Endothelial cell of umbilical vein (primary cell): ENCODE measurements at regions not wholly inside any gene's neighbourhood (a gene's known extent, or its start where the extent isn't known, plus 50 kb on each side); places are given as distances from the start of the nearest gene placed in this dataset.

ENCODE experiments used
- BruUV-seq: library from RNA; stranded (reverse); fragments of 400-500 nt; replicated peaks from 2 replicates; lab custom pipeline; 2021; lab: Mats Ljungman, UMichigan
- CTCF ChIA-PET: fragments of 300-600, 350-600 bp; sonication (Branson Sonifier 250); formaldehyde crosslinking; loops from one replicate; lab custom pipeline; 2021; ENCODE audit warnings: antibody characterized with exemption, inconsistent platforms; lab: Charles Lee
- POLR2A ChIA-PET: fragments of 300-600, 350-600 bp; sonication (Branson Sonifier 250); formaldehyde crosslinking; loops from one replicate; lab custom pipeline; 2021; ENCODE audit warnings: antibody characterized with exemption, inconsistent platforms; lab: Charles Lee
- DNase-seq: peaks from one replicate; pipeline ENCODE4 v3.0.0-alpha.2; 2011; ENCODE audit warnings: low read depth, low spot score
- FAIRE-seq: peaks from 2 replicates; lab custom pipeline; 2011; peaks lifted over from hg19 to GRCh38; lab: Jason Lieb, UNC
- H2AFZ ChIP-seq: 2 replicates; pipeline ENCODE4 v1.6.0; 2012; ENCODE audit warnings: low read depth, low read length, control low read depth, inconsistent platforms
- H3K27ac ChIP-seq: 2 replicates; pipeline ENCODE4 v1.5.1; 2011; ENCODE audit warnings: low read depth, mild to moderate bottlenecking, control low read depth, low read length, moderate library complexity; ENCODE audit not compliant: insufficient read depth
- H3K27me3 ChIP-seq, 2 experiments: 2 replicates each; pipeline versions ENCODE4 v1.6.0 to v1.6.1; 2011; ENCODE audit warnings: low read length in 2 of 2, mixed read lengths in 1 of 2; ENCODE audit not compliant: control insufficient read depth in 2 of 2, insufficient read depth in 2 of 2
- H3K36me3 ChIP-seq, 2 experiments: 2 replicates in 1 of 2; 3 replicates in 1 of 2; pipeline ENCODE4 v1.5.1; 2011; ENCODE audit warnings: low read length in 2 of 2, mild to moderate bottlenecking in 1 of 2, moderate library complexity in 1 of 2; ENCODE audit not compliant: control insufficient read depth in 2 of 2, insufficient read depth in 2 of 2; ENCODE audit errors: extremely low read depth in 1 of 2
- H3K4me1 ChIP-seq: 3 replicates; pipeline ENCODE4 v1.5.1; 2011; ENCODE audit warnings: mild to moderate bottlenecking, low read length; ENCODE audit not compliant: control insufficient read depth, insufficient read depth; ENCODE audit errors: extremely low read depth
- H3K4me2 ChIP-seq: 2 replicates; pipeline ENCODE4 v1.6.1; 2011; ENCODE audit warnings: low read length, control low read depth, mixed read lengths; ENCODE audit not compliant: insufficient read depth
- H3K4me3 ChIP-seq, 3 experiments: fragments of 200-600 bp in 1 of 3; sonication (generic), shearing (Covaris generic) in 1 of 3; replicated peaks in 1 of 3; 2 replicates each; pipeline ENCODE4 v1.5.1; 2011 to 2016; ENCODE audit warnings: control low read depth in 3 of 3, low read length in 3 of 3, mild to moderate bottlenecking in 2 of 3, inconsistent platforms in 1 of 3, low read depth in 1 of 3, moderate library complexity in 1 of 3; ENCODE audit not compliant: insufficient read depth in 1 of 3
- H3K79me2 ChIP-seq: 2 replicates; pipeline ENCODE4 v1.6.0; 2012; ENCODE audit warnings: low read length, inconsistent platforms; ENCODE audit not compliant: control insufficient read depth, insufficient read depth
- H3K9ac ChIP-seq: replicated peaks from 2 replicates; pipeline ENCODE3; 2011; ENCODE audit warnings: low read length, control low read depth; ENCODE audit not compliant: insufficient read depth; ENCODE audit errors: extremely low read depth
- H3K9me1 ChIP-seq: replicated peaks from 3 replicates; pipeline ENCODE4 v1.6.0; 2011; ENCODE audit warnings: mild to moderate bottlenecking, low read length; ENCODE audit not compliant: control insufficient read depth, insufficient read depth; ENCODE audit errors: extremely low read depth
- H3K9me3 ChIP-seq: replicated peaks from 2 replicates; pipeline ENCODE4 v1.5.1; 2012; ENCODE audit warnings: low read length, inconsistent platforms; ENCODE audit not compliant: control insufficient read depth, insufficient read depth
- H4K20me1 ChIP-seq: replicated peaks from 2 replicates; pipeline ENCODE3; 2011; ENCODE audit warnings: mild to moderate bottlenecking, low read length; ENCODE audit not compliant: control insufficient read depth, insufficient read depth; ENCODE audit errors: extremely low read depth
- EZH2 ChIP-seq: IDR thresholded peaks from 2 replicates; pipeline ENCODE4 v1.6.1; 2012; ENCODE audit warnings: borderline replicate concordance, low read depth, mild to moderate bottlenecking, moderate library complexity, low read length, inconsistent platforms; ENCODE audit not compliant: severe bottlenecking
- FOS ChIP-seq: IDR thresholded peaks from 2 replicates; pipeline ENCODE4 v1.6.1; 2011; ENCODE audit warnings: mild to moderate bottlenecking, low read length, moderate library complexity, borderline replicate concordance; ENCODE audit not compliant: insufficient read depth
- JUN ChIP-seq: IDR thresholded peaks from 2 replicates; pipeline ENCODE4 v1.6.1; 2011; ENCODE audit warnings: borderline replicate concordance, low read depth; ENCODE audit not compliant: insufficient read length, insufficient read depth
- MYC ChIP-seq: IDR thresholded peaks from one replicate; pipeline ENCODE4 v1.6.1; 2011; ENCODE audit warnings: mild to moderate bottlenecking, low read depth, low read length
- POLR2A ChIP-seq: IDR thresholded peaks from 2 replicates; pipeline ENCODE4 v1.6.1; 2012; ENCODE audit warnings: low read depth, mild to moderate bottlenecking, control low read depth, low read length
- POLR2AphosphoS5 ChIP-seq: IDR thresholded peaks from 2 replicates; pipeline ENCODE4 v1.6.1; 2012; ENCODE audit warnings: low read depth, mild to moderate bottlenecking, control low read depth, low read length, moderate library complexity; ENCODE audit not compliant: insufficient read depth
- dilution Hi-C: fragments of 300-500 bp; cut with MboI; formaldehyde crosslinking; loops from one replicate; pipeline ENCODE4 v1.15.0; 2019; ENCODE audit warnings: low sequenced_read_pairs; ENCODE audit not compliant: extremely low pct_ligation_motif_present
- intact Hi-C: fragments of 100-400 bp; cut with micrococcal nuclease; formaldehyde crosslinking; loops from one replicate; pipeline ENCODE4 v1.10.0; 2022
- TF ChIP-seq, protein P1 (sequence below): IDR thresholded peaks from 2 replicates; pipeline ENCODE4 v1.6.1; 2011; ENCODE audit not compliant: insufficient read depth, insufficient read length

DNA sequence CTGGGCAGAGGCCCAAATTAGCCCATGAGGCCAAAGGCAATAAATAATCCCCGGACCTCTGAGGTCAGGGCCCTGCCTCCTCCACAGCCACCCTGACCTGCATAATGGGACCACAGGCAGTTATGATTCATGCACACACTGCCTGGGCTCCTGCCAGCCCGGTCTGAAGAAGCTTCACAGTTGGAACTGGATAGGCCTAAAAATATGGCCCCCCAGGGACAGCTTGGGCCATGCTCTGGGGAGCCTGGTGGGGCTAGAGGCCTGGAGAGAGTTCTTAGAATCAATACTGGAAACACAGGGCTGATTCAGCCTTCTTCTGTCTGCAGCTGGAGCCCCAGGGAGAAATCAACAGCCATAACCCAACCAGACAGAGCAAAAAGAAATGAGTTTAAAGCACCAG, 112.8 kb upstream of the CADM1 start:
- H3K27me3 ChIP-seq, result no peaks in the 10 kb centered on the region
- no peak overlapping the region for H3K4me2 ChIP-seq
- no peaks in the 10 kb centered on the region for H3K4me1 ChIP-seq

DNA sequence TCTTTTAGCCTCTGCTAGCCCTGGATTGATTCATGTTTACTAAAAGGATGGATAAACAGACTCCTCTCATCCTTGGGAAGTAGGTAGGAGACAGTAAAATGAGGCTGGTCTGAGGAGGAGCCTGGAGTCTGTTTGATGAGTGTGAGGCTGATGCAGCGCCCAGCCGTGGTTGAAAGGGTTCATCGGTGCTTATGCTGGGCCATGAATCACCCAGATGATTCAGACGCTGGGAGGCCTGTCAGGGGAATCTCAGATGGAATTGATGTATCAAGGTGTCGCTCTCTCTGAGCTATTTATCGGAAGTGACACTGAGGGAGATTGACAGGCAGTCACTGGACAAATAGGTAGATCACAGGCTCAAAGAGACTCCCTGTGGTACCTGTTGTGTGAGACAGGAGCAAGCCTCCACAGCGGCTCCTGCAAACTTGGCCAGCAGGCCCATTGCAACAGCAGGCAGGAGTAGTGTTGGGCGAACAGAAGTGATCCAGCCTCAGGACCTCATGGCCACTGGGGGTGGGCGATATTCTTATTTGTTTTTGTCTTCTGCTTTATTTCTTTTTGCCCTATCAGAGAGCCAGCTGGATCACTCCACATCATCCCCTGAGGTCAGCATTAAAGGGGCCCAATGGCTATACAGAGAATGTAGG, 109.9 kb upstream of the CADM1 start:
- no peak overlapping the region for H3K4me2 ChIP-seq
- intact Hi-C loops, result no loop called here
- H4K20me1 ChIP-seq, result no peaks in the 10 kb centered on the region
- FAIRE-seq, result no peak
- no peak overlapping the region for H3K27ac ChIP-seq
- CTCF ChIA-PET, result no interaction called here
- no peaks in the 10 kb centered on the region for H3K36me3 ChIP-seq
- no peak for TF ChIP-seq MYC
- no peak for TF ChIP-seq JUN
- TF ChIP-seq, protein P1, sequence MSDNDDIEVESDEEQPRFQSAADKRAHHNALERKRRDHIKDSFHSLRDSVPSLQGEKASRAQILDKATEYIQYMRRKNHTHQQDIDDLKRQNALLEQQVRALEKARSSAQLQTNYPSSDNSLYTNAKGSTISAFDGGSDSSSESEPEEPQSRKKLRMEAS, result no peak
- dilution Hi-C loops, result no loop called here
- DNase-seq, result no peak
- no peaks in the 10 kb centered on the region for H3K27me3 ChIP-seq
- no peaks in the 10 kb centered on the region for H3K4me1 ChIP-seq
- no peaks in the 10 kb centered on the region for H3K9me1 ChIP-seq
- peaks cover under 1% of the 10 kb centered on the region for H3K9me3 ChIP-seq
- no peak overlapping the region for H3K9ac ChIP-seq
- no peak overlapping the region for H3K4me3 ChIP-seq
- no TSS peak for BruUV-seq
- POLR2A ChIA-PET, result no interaction called here
- no peaks in the 10 kb centered on the region for H3K79me2 ChIP-seq
- H2AFZ ChIP-seq, result no peak overlapping the region

More for the DNA sequence above, 112.8 kb upstream of the CADM1 start:
- Histone ChIP-seq H4K20me1 (no peaks in the 10 kb centered on the region), H2AFZ (no peak overlapping the region), H3K9me1 (no peaks in the 10 kb centered on the region), H3K79me2 (no peaks in the 10 kb centered on the region), H3K27ac (no peak overlapping the region), H3K9me3 (peaks cover 2% of the 10 kb centered on the region), H3K9ac (no peak overlapping the region), H3K4me3 (no peak overlapping the region), H3K36me3 (no peaks in the 10 kb centered on the region)
- no peak for TF ChIP-seq FOS
- no peak for TF ChIP-seq EZH2
- TF ChIP-seq POLR2AphosphoS5, result no peak
- TF ChIP-seq POLR2A, result no peak
- FAIRE-seq (no peak), DNase-seq (no peak)
- intact Hi-C loops (no loop called here), dilution Hi-C loops (no loop called here)
- CTCF ChIA-PET, result no interaction called here
- POLR2A ChIA-PET, result no interaction called here
- BruUV-seq, result no TSS peak
